Vagina (tissue), 2 donors: ENCODE measurements at regions not wholly inside any gene's neighbourhood (a gene's known extent, or its start where the extent isn't known, plus 50 kb on each side); places are given as distances from the start of the nearest gene placed in this dataset.

Experiments used
- DNase-seq, 2 donors: peaks; one replicate each; pipeline ENCODE4 v3.0.0-alpha.2; 2017; ENCODE audit errors: extremely low spot score in 2 of 2
- H3K27ac ChIP-seq: fragments of 200-600 bp; sonication (generic); one replicate; pipeline ENCODE4 v1.5.1; 2019
- H3K27me3 ChIP-seq: fragments of 200-600 bp; sonication (generic); one replicate; pipeline ENCODE4 v1.5.1; 2019
- H3K36me3 ChIP-seq, 2 donors: fragments of 200-600 bp; sonication (generic); one replicate each; pipeline ENCODE4 v1.5.1; 2017 to 2019
- H3K4me1 ChIP-seq: fragments of 200-600 bp; sonication (generic); one replicate; pipeline ENCODE4 v1.5.1; 2019
- H3K4me3 ChIP-seq, 2 donors: fragments of 200-600 bp; sonication (generic); 1 replicate in 1 of 2; 2 replicates in 1 of 2; pipeline ENCODE4 v1.5.1; 2016 to 2019
- H3K9me3 ChIP-seq: fragments of 200-600 bp; sonication (generic); one replicate; pipeline ENCODE4 v1.5.1; 2019
- CTCF ChIP-seq, 3 experiments: fragments of 450-650 bp in 2 of 3; fragments of 200-600 bp in 1 of 3; sonication (generic) in 1 of 3; IDR thresholded peaks; one replicate each; pipeline ENCODE4 v1.5.1; 2017 to 2019; ENCODE audit warnings: antibody characterized with exemption in 3 of 3, mild to moderate bottlenecking in 2 of 3, moderate library complexity in 2 of 3
- POLR2A ChIP-seq, 2 donors: fragments of 450-650 bp; IDR thresholded peaks; one replicate each; pipeline ENCODE4 v1.6.1; 2017; ENCODE audit warnings: antibody characterized with exemption in 2 of 2, mild to moderate bottlenecking in 2 of 2, moderate library complexity in 2 of 2
- POLR2AphosphoS5 ChIP-seq, 2 donors: sonication (generic); formaldehyde crosslinking; IDR thresholded peaks; one replicate each; pipeline ENCODE4 v1.9.0; 2017; ENCODE audit warnings: antibody characterized with exemption in 2 of 2, mild to moderate bottlenecking in 2 of 2, low read depth in 1 of 2; ENCODE audit not compliant: insufficient read depth in 1 of 2
- intact Hi-C: fragments of 100-400 bp; cut with DNase I; formaldehyde crosslinking; loops from one replicate; pipeline ENCODE4 v1.15.1; 2023

GRCh38 chr2:107024269-107024668 lies 138.3 kb upstream of the ST6GAL2 start:
- Histone ChIP-seq H3K27me3 (no peaks in the 10 kb centered on the region), H3K4me1 (no peaks in the 10 kb centered on the region), H3K4me3 (no peak overlapping the region), H3K36me3 (no peaks in the 10 kb centered on the region), H3K9me3 (no peaks in the 10 kb centered on the region), H3K27ac (no peak overlapping the region)
- DNase-seq, result no peak
- TF ChIP-seq POLR2A (IDR thresholded peaks at IDR 0.05) (no peak), POLR2AphosphoS5 (IDR thresholded peaks at IDR 0.05; ENCODE audit: insufficient read depth in 1 of 2, low read depth in 1 of 2) (no peak), CTCF (IDR thresholded peaks at IDR 0.05) (no peak)
- intact Hi-C loops, result loop anchor here (5.0 kb wide), 1 partner anchor 783 kb away; no protein-coding TSS in a partner anchor

GRCh38 chr2:107025291-107025857 lies 139.4 kb upstream of the ST6GAL2 start:
- intact Hi-C loops, result no loop called here
- DNase-seq, result no peak
- H3K4me1 ChIP-seq, result no peaks in the 10 kb centered on the region
- H3K4me3 ChIP-seq, result no peak overlapping the region
- no peak overlapping the region for H3K27ac ChIP-seq
- no peaks in the 10 kb centered on the region for H3K27me3 ChIP-seq
- H3K9me3 ChIP-seq, result no peaks in the 10 kb centered on the region
- no peak for TF ChIP-seq POLR2A (IDR thresholded peaks at IDR 0.05)
- TF ChIP-seq POLR2AphosphoS5 (IDR thresholded peaks at IDR 0.05; ENCODE audit: insufficient read depth in 1 of 2, low read depth in 1 of 2), result no peak
- no peak for TF ChIP-seq CTCF (IDR thresholded peaks at IDR 0.05)
- H3K36me3 ChIP-seq, result no peaks in the 10 kb centered on the region

GRCh38 chr2:107025869-107026380 lies 140.0 kb upstream of the ST6GAL2 start:
- H3K9me3 ChIP-seq, result no peaks in the 10 kb centered on the region
- DNase-seq, result no peak
- H3K27me3 ChIP-seq, result no peaks in the 10 kb centered on the region
- H3K27ac ChIP-seq, result no peak overlapping the region
- TF ChIP-seq POLR2AphosphoS5 (IDR thresholded peaks at IDR 0.05; ENCODE audit: insufficient read depth in 1 of 2, low read depth in 1 of 2), result no peak
- no peak for TF ChIP-seq CTCF (IDR thresholded peaks at IDR 0.05)
- no peak for TF ChIP-seq POLR2A (IDR thresholded peaks at IDR 0.05)
- H3K36me3 ChIP-seq, result no peaks in the 10 kb centered on the region
- intact Hi-C loops, result no loop called here
- H3K4me1 ChIP-seq, result no peaks in the 10 kb centered on the region
- no peak overlapping the region for H3K4me3 ChIP-seq

- TF ChIP-seq CTCF (IDR thresholded peaks at IDR 0.05) (no peak), POLR2AphosphoS5 (IDR thresholded peaks at IDR 0.05; ENCODE audit: insufficient read depth in 1 of 2, low read depth in 1 of 2) (no peak), POLR2A (IDR thresholded peaks at IDR 0.05) (no peak)
- intact Hi-C loops, result no loop called here
Measured at GRCh38 chr2:107027205-107027604, 141.2 kb upstream of the ST6GAL2 start.

GRCh38 chr2:107027810-107028209 lies 141.8 kb upstream of the ST6GAL2 start:
- Histone ChIP-seq H3K4me3 (no peak overlapping the region), H3K36me3 (no peaks in the 10 kb centered on the region), H3K9me3 (no peaks in the 10 kb centered on the region), H3K27ac (no peak overlapping the region), H3K4me1 (no peaks in the 10 kb centered on the region), H3K27me3 (no peaks in the 10 kb centered on the region)
- intact Hi-C loops, result no loop called here
- no peak for DNase-seq
- no peak for TF ChIP-seq POLR2AphosphoS5 (IDR thresholded peaks at IDR 0.05; ENCODE audit: insufficient read depth in 1 of 2, low read depth in 1 of 2)
- no peak for TF ChIP-seq POLR2A (IDR thresholded peaks at IDR 0.05)
- TF ChIP-seq CTCF (IDR thresholded peaks at IDR 0.05), result no peak

More at GRCh38 chr2:107027205-107027604, 141.2 kb upstream of the ST6GAL2 start:
- Histone ChIP-seq H3K27me3 (no peaks in the 10 kb centered on the region), H3K4me1 (no peaks in the 10 kb centered on the region), H3K36me3 (no peaks in the 10 kb centered on the region), H3K9me3 (no peaks in the 10 kb centered on the region), H3K4me3 (no peak overlapping the region), H3K27ac (no peak overlapping the region)
- DNase-seq, result no peak
